ENCODE measurements at regions not wholly inside any gene's neighbourhood (a gene's known extent, or its start where the extent isn't known, plus 50 kb on each side); places are given as distances from the start of the nearest gene placed in this dataset.

DNA sequence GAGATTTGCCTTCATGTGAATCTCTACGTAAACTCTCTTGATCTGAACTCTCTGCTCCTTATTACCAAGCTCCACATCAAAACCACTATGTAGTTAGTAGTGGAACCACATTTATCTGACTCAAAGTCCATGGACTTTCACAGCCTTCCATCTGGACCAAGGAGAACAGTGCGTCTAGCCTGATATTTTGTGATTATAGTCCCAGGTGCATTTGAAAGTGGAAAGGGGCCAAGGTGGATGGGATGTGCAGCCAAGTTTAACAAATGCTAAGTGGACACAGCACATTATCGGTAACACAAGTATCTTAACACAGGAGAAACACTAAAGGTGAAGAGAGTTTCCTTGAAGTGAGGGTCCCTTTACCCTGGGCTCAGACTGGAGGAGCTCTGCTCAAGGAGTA lies 281.2 kb upstream of the SGK1 start (continued):
- no peak for TF ChIP-seq CHD2 (IDR thresholded peaks at IDR 0.05; ENCODE audit: low read length)

DNA sequence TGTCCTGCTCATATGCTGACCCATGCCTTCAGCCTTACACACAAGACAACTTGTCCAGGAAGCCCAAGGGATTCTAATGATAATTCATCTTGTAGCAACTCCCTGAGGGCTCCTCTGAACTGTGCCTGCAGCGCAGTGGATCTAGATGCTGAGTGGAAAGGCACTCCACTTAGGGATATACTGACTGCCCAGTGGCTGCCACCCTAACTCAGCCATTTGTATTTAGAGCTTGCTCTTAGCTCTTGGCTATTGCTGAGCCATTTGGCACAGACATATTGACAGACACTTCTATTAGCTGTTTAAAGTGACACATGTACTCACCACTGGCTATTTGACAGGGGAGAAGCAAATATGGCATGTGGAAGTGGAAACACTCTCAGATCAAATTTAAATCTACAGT lies 278.3 kb upstream of the SGK1 start:
- H3K14ac ChIP-seq (ENCODE audit: insufficient read length), result no peak overlapping the region
- H4K20me1 ChIP-seq (replicated peaks in 1 of 2; ENCODE audit: control insufficient read depth in 1 of 2, insufficient read depth in 2 of 2, low read length in 2 of 2), result no peaks in the 10 kb centered on the region
- H3K4me1 ChIP-seq (replicated peaks in 1 of 4; ENCODE audit: control insufficient read depth in 3 of 4, insufficient read depth in 4 of 4, low read length in 3 of 4), result no peaks in the 10 kb centered on the region
- H2AFZ ChIP-seq (ENCODE audit: low read length), result no peak overlapping the region
- H3K79me1 ChIP-seq (ENCODE audit: low read depth, low read length), result no peaks in the 10 kb centered on the region
- no peak overlapping the region for H2BK12ac ChIP-seq (ENCODE audit: low read depth, low read length)
- ChIA-PET CTCF (ENCODE audit: partially characterized antibody) (interaction anchor here (0.6 to 1.3 kb wide), 4 partner anchors 14 to 308 kb away, joined by 3 to 4 read pairs (median 3); no protein-coding TSS in a partner anchor), POLR2A (ENCODE audit: partially characterized antibody) (no interaction called here)
- FAIRE-seq, result no peak
- H4K8ac ChIP-seq (ENCODE audit: extremely low read depth, insufficient read depth, low read length), result no peak overlapping the region
- no peak overlapping the region for H2AK5ac ChIP-seq (ENCODE audit: low read depth, low read length)
- H3K9ac ChIP-seq (replicated peaks in 1 of 4; ENCODE audit: extremely low read depth in 1 of 4, low read depth in 3 of 4, low read length in 3 of 4), result no peak overlapping the region
- no peak overlapping the region for H2BK120ac ChIP-seq (replicated peaks; ENCODE audit: low read depth, low read length)
- H3K23ac ChIP-seq (ENCODE audit: insufficient read length), result no peak overlapping the region
- H3K56ac ChIP-seq (replicated peaks; ENCODE audit: insufficient read length, low read depth, low read length), result no peak overlapping the region
- no peak overlapping the region for H3K27ac ChIP-seq (ENCODE audit: low read depth, low read length)
- no peaks in the 10 kb centered on the region for H3K23me2 ChIP-seq (ENCODE audit: low read depth, low read length)
- peaks cover 0 to 3% (median 0%) of the 10 kb centered on the region in 4 experiments; a peak in 1 of 8 replicates for H3K36me3 ChIP-seq (ENCODE audit: control insufficient read depth in 2 of 4, insufficient read depth in 4 of 4, low read length in 3 of 4)
- no peaks in the 10 kb centered on the region for H3K27me3 ChIP-seq (replicated peaks in 1 of 4; ENCODE audit: control insufficient read depth in 3 of 4, extremely low read depth in 1 of 4, insufficient read depth in 3 of 4, low read length in 3 of 4)
- H3K18ac ChIP-seq (ENCODE audit: extremely low read depth, low read length), result no peak overlapping the region
- H2BK20ac ChIP-seq (ENCODE audit: low read length), result no peak overlapping the region
- no peak overlapping the region for H3K4me2 ChIP-seq (ENCODE audit: insufficient read depth in 1 of 2, low read depth in 2 of 2, low read length in 2 of 2)
- no peak overlapping the region for H3K4me3 ChIP-seq (ENCODE audit: extremely low read depth in 1 of 4, insufficient read depth in 2 of 4, low read depth in 3 of 4, low read length in 4 of 4)
- no peak overlapping the region for H2BK15ac ChIP-seq (ENCODE audit: low read length)
- H3K4ac ChIP-seq (replicated peaks; ENCODE audit: insufficient read length, low read depth, low read length), result no peak overlapping the region
- H4K91ac ChIP-seq (replicated peaks; ENCODE audit: insufficient read length, low read length), result no peak overlapping the region
- H2BK5ac ChIP-seq (ENCODE audit: low read depth, low read length), result no peak overlapping the region
- WGBS, 2 experiments (ENCODE audit: extremely low coverage in 1 of 2, insufficient coverage in 1 of 2, insufficient read length in 1 of 2, insufficient replicate concordance in 2 of 2, low coverage in 1 of 2, low lambda C conversion rate in 2 of 2, missing lambda C conversion rate in 1 of 2), result 100% methylated on average over 1 of the region's 1 CpG; no CpG with 5 or more reads in 1 of the 2 experiments
- peaks cover 5 to 8% of the 10 kb centered on the region in 2 experiments; a peak in 3 of 4 replicates for H3K9me3 ChIP-seq (ENCODE audit: insufficient read depth in 2 of 2, low read depth in 1 of 2, low read length in 1 of 2)
- H4K5ac ChIP-seq (ENCODE audit: insufficient read length, low read depth, low read length), result no peak overlapping the region
- H3K79me2 ChIP-seq (ENCODE audit: control insufficient read depth in 1 of 2, insufficient read depth in 2 of 2, low read length in 2 of 2), result no peaks in the 10 kb centered on the region
- no peak for DNase-seq (ENCODE audit: low read depth in 1 of 2, low spot score in 2 of 2)
- no peak for TF ChIP-seq NANOG (IDR thresholded peaks at IDR 0.05; ENCODE audit: insufficient read depth, low read depth, low read length, poor library complexity, severe bottlenecking)
